ENCODE measurements at regions not wholly inside any gene's neighbourhood (a gene's known extent, or its start where the extent isn't known, plus 50 kb on each side); places are given as distances from the start of the nearest gene placed in this dataset.
"Not testable (repeated sequence)": the region's sequence is repeated elsewhere in the genome, so short reads cannot be mapped to it uniquely, and the experiment has no call there.

DNA sequence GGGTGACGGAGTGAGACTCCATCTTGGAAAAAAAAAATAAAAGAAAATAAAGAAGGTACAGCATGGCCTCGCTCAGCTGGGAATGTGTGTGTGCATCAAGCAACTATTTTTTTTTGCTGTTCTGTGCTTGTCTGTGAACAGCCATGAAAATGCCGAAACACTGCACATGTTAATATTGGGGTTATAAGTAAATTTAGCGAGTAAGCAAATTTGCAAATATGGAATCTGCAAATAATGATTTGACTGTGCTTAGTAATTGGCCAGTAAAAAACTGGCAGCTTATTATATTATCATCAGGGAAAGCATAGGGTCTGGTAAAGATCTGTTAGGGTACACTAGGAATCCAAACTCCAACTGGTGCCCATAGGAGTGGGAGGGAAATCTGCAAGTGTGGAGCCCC is 278.1 kb upstream of the KLF4 start:
- Histone ChIP-seq H3K36me3 (ENCODE audit: control insufficient read depth in 2 of 2, extremely low read depth in 1 of 2, insufficient read depth in 2 of 2, low read length in 2 of 2) (no peaks in the 10 kb centered on the region), H3K4me2 (ENCODE audit: insufficient read depth, low read length) (no peak overlapping the region), H4K20me1 (replicated peaks; ENCODE audit: control insufficient read depth, extremely low read depth, insufficient read depth, low read length) (no peaks in the 10 kb centered on the region), H3K4me3 (replicated peaks in 1 of 3; ENCODE audit: insufficient read depth in 1 of 3, low read depth in 1 of 3, low read length in 3 of 3) (no peak overlapping the region), H3K9me3 (replicated peaks; ENCODE audit: control insufficient read depth, insufficient read depth, low read length) (no peaks in the 10 kb centered on the region), H3K9me1 (replicated peaks; ENCODE audit: control insufficient read depth, extremely low read depth, insufficient read depth, low read length) (no peaks in the 10 kb centered on the region), H3K79me2 (ENCODE audit: control insufficient read depth, insufficient read depth, low read length) (no peaks in the 10 kb centered on the region), H2AFZ (ENCODE audit: low read depth, low read length) (no peak overlapping the region), H3K27ac (ENCODE audit: insufficient read depth, low read depth, low read length) (no peak overlapping the region), H3K27me3 (ENCODE audit: control insufficient read depth in 2 of 2, insufficient read depth in 2 of 2, low read length in 2 of 2) (no peaks in the 10 kb centered on the region), H3K9ac (replicated peaks; ENCODE audit: extremely low read depth, insufficient read depth, low read length) (no peak overlapping the region), H3K4me1 (ENCODE audit: control insufficient read depth, extremely low read depth, insufficient read depth, low read length) (peaks cover 6% of the 10 kb centered on the region)
- DNase-seq (ENCODE audit: low read depth, low spot score) (no peak), FAIRE-seq (no peak)
- intact Hi-C loops (cut with micrococcal nuclease) = loop anchor here (1.0 kb wide), 1 partner anchor 12 kb away; no protein-coding TSS in a partner anchor
- no TSS peak for BruUV-seq (replicated peaks)
- ChIA-PET CTCF (no interaction called here), POLR2A (no interaction called here)
- TF ChIP-seq FOS (IDR thresholded peaks at IDR 0.05; ENCODE audit: borderline replicate concordance, insufficient read depth, low read length) (no peak), GATA2 (IDR thresholded peaks at IDR 0.05; ENCODE audit: insufficient read depth, insufficient read length, low read depth, low read length) (no peak), JUN (IDR thresholded peaks at IDR 0.05; ENCODE audit: borderline replicate concordance, insufficient read depth, insufficient read length, low read depth) (no peak), EZH2 (IDR thresholded peaks at IDR 0.05; ENCODE audit: borderline replicate concordance, low read depth, low read length, severe bottlenecking) (no peak), POLR2A (IDR thresholded peaks at IDR 0.05; ENCODE audit: low read depth, low read length) (no peak), MYC (IDR thresholded peaks at IDR 0.05; ENCODE audit: low read depth, low read length) (no peak), POLR2AphosphoS5 (IDR thresholded peaks at IDR 0.05; ENCODE audit: insufficient read depth, low read depth, low read length) (no peak)
- TF ChIP-seq, protein P1, sequence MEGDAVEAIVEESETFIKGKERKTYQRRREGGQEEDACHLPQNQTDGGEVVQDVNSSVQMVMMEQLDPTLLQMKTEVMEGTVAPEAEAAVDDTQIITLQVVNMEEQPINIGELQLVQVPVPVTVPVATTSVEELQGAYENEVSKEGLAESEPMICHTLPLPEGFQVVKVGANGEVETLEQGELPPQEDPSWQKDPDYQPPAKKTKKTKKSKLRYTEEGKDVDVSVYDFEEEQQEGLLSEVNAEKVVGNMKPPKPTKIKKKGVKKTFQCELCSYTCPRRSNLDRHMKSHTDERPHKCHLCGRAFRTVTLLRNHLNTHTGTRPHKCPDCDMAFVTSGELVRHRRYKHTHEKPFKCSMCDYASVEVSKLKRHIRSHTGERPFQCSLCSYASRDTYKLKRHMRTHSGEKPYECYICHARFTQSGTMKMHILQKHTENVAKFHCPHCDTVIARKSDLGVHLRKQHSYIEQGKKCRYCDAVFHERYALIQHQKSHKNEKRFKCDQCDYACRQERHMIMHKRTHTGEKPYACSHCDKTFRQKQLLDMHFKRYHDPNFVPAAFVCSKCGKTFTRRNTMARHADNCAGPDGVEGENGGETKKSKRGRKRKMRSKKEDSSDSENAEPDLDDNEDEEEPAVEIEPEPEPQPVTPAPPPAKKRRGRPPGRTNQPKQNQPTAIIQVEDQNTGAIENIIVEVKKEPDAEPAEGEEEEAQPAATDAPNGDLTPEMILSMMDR (IDR thresholded peaks at IDR 0.05; ENCODE audit: extremely low read depth in 1 of 2, insufficient read depth in 1 of 2, low read depth in 1 of 2, low read length in 2 of 2) = no peak
- TF ChIP-seq, protein P2, sequence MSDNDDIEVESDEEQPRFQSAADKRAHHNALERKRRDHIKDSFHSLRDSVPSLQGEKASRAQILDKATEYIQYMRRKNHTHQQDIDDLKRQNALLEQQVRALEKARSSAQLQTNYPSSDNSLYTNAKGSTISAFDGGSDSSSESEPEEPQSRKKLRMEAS (IDR thresholded peaks at IDR 0.05; ENCODE audit: insufficient read depth, insufficient read length) = no peak
- dilution Hi-C loops (cut with MboI; ENCODE audit: extremely low pct_ligation_motif_present, low sequenced_read_pairs) = no loop called here

DNA sequence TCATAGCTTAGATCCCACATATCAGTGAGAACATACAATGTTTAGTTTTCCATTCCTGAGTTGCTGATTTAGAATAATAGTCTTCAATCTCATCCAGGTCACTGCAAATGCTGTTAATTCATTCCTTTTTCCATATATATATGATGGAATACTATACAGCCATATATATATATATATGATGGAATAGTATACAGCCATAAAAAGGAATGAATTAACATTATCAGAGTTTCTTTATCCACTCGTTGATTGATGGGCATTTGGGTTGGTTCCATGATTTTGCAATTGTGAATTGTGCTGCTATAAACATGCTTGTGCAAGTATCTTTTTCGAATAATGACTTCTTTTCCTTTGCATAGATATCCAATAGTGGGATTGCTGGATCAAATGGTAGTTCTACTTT is 273.9 kb upstream of the KLF4 start:
- DNase-seq (ENCODE audit: low read depth, low spot score); FAIRE-seq: not testable (repeated sequence)

More for the DNA sequence above, 273.9 kb upstream of the KLF4 start:
- H3K27ac ChIP-seq (ENCODE audit: insufficient read depth, low read depth, low read length); H3K4me3 ChIP-seq (replicated peaks in 1 of 3; ENCODE audit: insufficient read depth in 1 of 3, low read depth in 1 of 3, low read length in 3 of 3); H3K9ac ChIP-seq (replicated peaks; ENCODE audit: extremely low read depth, insufficient read depth, low read length); H2AFZ ChIP-seq (ENCODE audit: low read depth, low read length); H3K9me3 ChIP-seq (replicated peaks; ENCODE audit: control insufficient read depth, insufficient read depth, low read length); CTCF ChIA-PET; H3K79me2 ChIP-seq (ENCODE audit: control insufficient read depth, insufficient read depth, low read length); intact Hi-C loops (cut with micrococcal nuclease); H4K20me1 ChIP-seq (replicated peaks; ENCODE audit: control insufficient read depth, extremely low read depth, insufficient read depth, low read length); H3K27me3 ChIP-seq (ENCODE audit: control insufficient read depth in 2 of 2, insufficient read depth in 2 of 2, low read length in 2 of 2); H3K4me1 ChIP-seq (ENCODE audit: control insufficient read depth, extremely low read depth, insufficient read depth, low read length); H3K36me3 ChIP-seq (ENCODE audit: control insufficient read depth in 2 of 2, extremely low read depth in 1 of 2, insufficient read depth in 2 of 2, low read length in 2 of 2); dilution Hi-C loops (cut with MboI; ENCODE audit: extremely low pct_ligation_motif_present, low sequenced_read_pairs); H3K9me1 ChIP-seq (replicated peaks; ENCODE audit: control insufficient read depth, extremely low read depth, insufficient read depth, low read length); H3K4me2 ChIP-seq (ENCODE audit: insufficient read depth, low read length); BruUV-seq (replicated peaks); POLR2A ChIA-PET: not testable (repeated sequence)

Data from endothelial cell of umbilical vein (primary cell).